ENCODE measurements at regions not wholly inside any gene's neighbourhood (a gene's known extent, or its start where the extent isn't known, plus 50 kb on each side); places are given as distances from the start of the nearest gene placed in this dataset.

DNA sequence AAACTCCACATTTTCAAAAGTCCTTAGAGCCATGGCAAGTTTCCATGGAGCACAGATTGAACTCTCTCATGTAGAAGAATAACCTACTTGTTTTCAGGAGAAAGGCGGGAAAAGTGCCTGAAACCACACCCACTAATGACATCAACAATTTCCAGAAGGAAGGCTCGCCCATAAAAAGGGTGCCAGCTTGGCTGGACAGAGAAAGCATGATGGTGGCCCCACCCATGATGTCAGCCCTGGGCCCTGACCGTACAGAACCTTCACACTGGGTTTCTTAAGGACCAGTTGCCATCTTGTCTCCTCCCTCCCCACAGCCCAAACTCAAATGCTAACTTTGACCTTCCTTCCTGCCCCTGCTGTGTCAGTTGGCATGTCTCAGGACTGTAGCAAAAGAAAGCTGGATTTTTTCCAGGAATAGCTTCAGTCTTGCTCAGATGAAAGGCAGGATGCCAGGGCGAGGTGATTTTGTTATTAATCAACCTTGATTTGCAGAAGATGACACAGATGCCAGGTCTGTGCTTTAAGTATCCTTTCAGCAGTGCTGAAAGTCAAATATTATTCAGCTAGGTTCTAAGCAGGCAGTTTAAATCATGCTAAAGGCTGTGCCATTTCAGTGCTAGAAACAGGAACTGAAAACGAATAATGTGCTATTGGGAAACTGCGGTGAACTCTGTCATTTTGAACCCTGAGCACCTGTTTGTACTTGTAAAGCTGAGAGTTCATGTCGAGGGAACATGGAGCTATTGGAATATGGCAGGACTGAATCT is 89.5 kb upstream of the RFC3 start:
- Mint-ChIP-seq H3K27ac (ENCODE audit: unreplicated experiment) (no peak overlapping the region), H3K4me1 (ENCODE audit: low read depth, unreplicated experiment) (peaks cover 4% of the 10 kb centered on the region), H3K4me3 (ENCODE audit: unreplicated experiment) (no peak overlapping the region), H3K9me3 (ENCODE audit: unreplicated experiment) (no peaks in the 10 kb centered on the region), H3K27me3 (ENCODE audit: low read depth, unreplicated experiment) (no peaks in the 10 kb centered on the region), H3K36me3 (ENCODE audit: low read depth, unreplicated experiment) (no peaks in the 10 kb centered on the region)
- no peaks in the 10 kb centered on the region for H3K79me2 ChIP-seq (ENCODE audit: insufficient read depth, low read length)
- no peaks in the 10 kb centered on the region for H3K36me3 ChIP-seq (ENCODE audit: insufficient read depth, low read length)
- H3K4me1 ChIP-seq (ENCODE audit: insufficient read depth, low read length): no peaks in the 10 kb centered on the region
- no peaks in the 10 kb centered on the region for H3K27me3 ChIP-seq (ENCODE audit: insufficient read depth, low read length)
- DNase-seq (ENCODE audit: low read depth): no peak
- H3K27ac ChIP-seq (ENCODE audit: low read depth, low read length): no peak overlapping the region
- H3K9me3 ChIP-seq (ENCODE audit: insufficient read depth, low read depth, low read length): no peaks in the 10 kb centered on the region
- H2AFZ ChIP-seq (ENCODE audit: low read depth, low read length): no peak overlapping the region
- H3K4me2 ChIP-seq (ENCODE audit: low read length): no peak overlapping the region
- no peak for FAIRE-seq
- TF ChIP-seq CTCF (IDR thresholded peaks at IDR 0.05; ENCODE audit: insufficient read depth, low read depth, low read length): no peak
- no peak for TF ChIP-seq EZH2 (IDR thresholded peaks at IDR 0.05; ENCODE audit: insufficient read depth, low read length)
- H3K4me3 ChIP-seq (ENCODE audit: insufficient read depth, low read depth, low read length): no peak overlapping the region
- no peaks in the 10 kb centered on the region for H4K20me1 ChIP-seq (ENCODE audit: insufficient read depth, low read length)
- no peak overlapping the region for H3K9ac ChIP-seq (ENCODE audit: low read length)

DNA sequence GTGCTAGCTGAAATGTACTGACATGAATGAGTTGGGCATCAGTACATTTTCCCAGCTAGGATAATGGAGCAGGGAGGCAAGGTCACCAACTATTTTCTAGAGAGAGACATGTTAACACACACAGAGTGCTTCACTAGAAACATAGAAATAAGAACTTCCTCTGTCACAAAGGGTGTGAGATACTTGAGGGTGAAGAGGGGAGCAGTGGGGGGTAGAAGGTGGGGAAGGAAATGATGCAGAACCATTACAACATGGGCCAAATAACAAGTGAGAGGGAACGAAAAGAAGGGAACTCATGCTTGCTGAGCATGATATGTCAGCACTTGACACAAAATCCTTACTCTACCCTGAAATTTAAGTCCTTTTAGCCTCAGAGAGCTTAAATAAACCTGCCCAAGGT is 87.8 kb upstream of the RFC3 start:
- H3K9me3 Mint-ChIP-seq (ENCODE audit: unreplicated experiment): no peaks in the 10 kb centered on the region
- no peaks in the 10 kb centered on the region for H4K20me1 ChIP-seq (ENCODE audit: insufficient read depth, low read length)
- H3K36me3 ChIP-seq (ENCODE audit: insufficient read depth, low read length): no peaks in the 10 kb centered on the region
- no peaks in the 10 kb centered on the region for H3K36me3 Mint-ChIP-seq (ENCODE audit: low read depth, unreplicated experiment)
- H3K27me3 Mint-ChIP-seq (ENCODE audit: low read depth, unreplicated experiment): no peaks in the 10 kb centered on the region
- no peak overlapping the region for H3K4me2 ChIP-seq (ENCODE audit: low read length)
- no peak for FAIRE-seq
- no peak overlapping the region for H3K9ac ChIP-seq (ENCODE audit: low read length)
- no peak overlapping the region for H3K4me3 ChIP-seq (ENCODE audit: insufficient read depth, low read depth, low read length)
- H3K4me1 Mint-ChIP-seq (ENCODE audit: low read depth, unreplicated experiment): no peaks in the 10 kb centered on the region
- H2AFZ ChIP-seq (ENCODE audit: low read depth, low read length): no peak overlapping the region
- H3K79me2 ChIP-seq (ENCODE audit: insufficient read depth, low read length): no peaks in the 10 kb centered on the region
- no peak overlapping the region for H3K27ac Mint-ChIP-seq (ENCODE audit: unreplicated experiment)
- TF ChIP-seq EZH2 (IDR thresholded peaks at IDR 0.05; ENCODE audit: insufficient read depth, low read length): no peak
- TF ChIP-seq CTCF (IDR thresholded peaks at IDR 0.05; ENCODE audit: insufficient read depth, low read depth, low read length): no peak
- no peaks in the 10 kb centered on the region for H3K9me3 ChIP-seq (ENCODE audit: insufficient read depth, low read depth, low read length)
- no peak for DNase-seq (ENCODE audit: low read depth)
- no peak overlapping the region for H3K4me3 Mint-ChIP-seq (ENCODE audit: unreplicated experiment)
- H3K27ac ChIP-seq (ENCODE audit: low read depth, low read length): no peak overlapping the region
- H3K4me1 ChIP-seq (ENCODE audit: insufficient read depth, low read length): no peaks in the 10 kb centered on the region
- H3K27me3 ChIP-seq (ENCODE audit: insufficient read depth, low read length): no peaks in the 10 kb centered on the region

DNA sequence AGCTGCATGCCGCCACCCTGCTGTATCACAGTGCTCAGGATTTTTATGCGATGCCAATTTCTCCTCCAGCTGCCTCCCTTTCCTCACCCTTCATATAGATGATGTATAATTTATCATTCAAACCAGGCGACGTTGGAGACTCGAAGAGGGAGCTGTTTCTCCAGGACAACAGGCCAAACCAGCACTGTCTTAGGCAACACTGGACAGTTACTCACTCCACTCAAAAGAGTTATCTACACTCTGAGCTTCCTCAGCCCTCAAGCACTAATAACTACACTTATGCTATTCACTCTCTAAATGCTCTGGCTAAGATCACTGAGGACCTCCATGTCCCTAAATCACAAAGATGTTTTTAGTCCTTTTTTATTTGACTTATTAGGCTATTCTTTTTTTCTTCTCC is 87.3 kb upstream of the RFC3 start:
- FAIRE-seq (no peak), DNase-seq (ENCODE audit: low read depth) (no peak)
- H3K27ac Mint-ChIP-seq (ENCODE audit: unreplicated experiment): no peak overlapping the region
- H3K36me3 ChIP-seq (ENCODE audit: insufficient read depth, low read length): no peaks in the 10 kb centered on the region
- no peaks in the 10 kb centered on the region for H3K79me2 ChIP-seq (ENCODE audit: insufficient read depth, low read length)
- H2AFZ ChIP-seq (ENCODE audit: low read depth, low read length): no peak overlapping the region
- H3K36me3 Mint-ChIP-seq (ENCODE audit: low read depth, unreplicated experiment): no peaks in the 10 kb centered on the region
- H3K9me3 Mint-ChIP-seq (ENCODE audit: unreplicated experiment): no peaks in the 10 kb centered on the region
- no peak for TF ChIP-seq EZH2 (IDR thresholded peaks at IDR 0.05; ENCODE audit: insufficient read depth, low read length)
- TF ChIP-seq CTCF (IDR thresholded peaks at IDR 0.05; ENCODE audit: insufficient read depth, low read depth, low read length): no peak
- H3K4me2 ChIP-seq (ENCODE audit: low read length): no peak overlapping the region
- H3K4me1 Mint-ChIP-seq (ENCODE audit: low read depth, unreplicated experiment): no peaks in the 10 kb centered on the region
- no peaks in the 10 kb centered on the region for H3K4me1 ChIP-seq (ENCODE audit: insufficient read depth, low read length)
- H3K9ac ChIP-seq (ENCODE audit: low read length): no peak overlapping the region
- H3K4me3 ChIP-seq (ENCODE audit: insufficient read depth, low read depth, low read length): no peak overlapping the region
- H4K20me1 ChIP-seq (ENCODE audit: insufficient read depth, low read length): no peaks in the 10 kb centered on the region
- H3K27me3 Mint-ChIP-seq (ENCODE audit: low read depth, unreplicated experiment): no peaks in the 10 kb centered on the region
- no peak overlapping the region for H3K4me3 Mint-ChIP-seq (ENCODE audit: unreplicated experiment)
- H3K9me3 ChIP-seq (ENCODE audit: insufficient read depth, low read depth, low read length): no peaks in the 10 kb centered on the region
- H3K27me3 ChIP-seq (ENCODE audit: insufficient read depth, low read length): no peaks in the 10 kb centered on the region
- no peak overlapping the region for H3K27ac ChIP-seq (ENCODE audit: low read depth, low read length)
